ENCODE measurements at regions not wholly inside any gene's neighbourhood (a gene's known extent, or its start where the extent isn't known, plus 50 kb on each side); places are given as distances from the start of the nearest gene placed in this dataset.

DNA sequence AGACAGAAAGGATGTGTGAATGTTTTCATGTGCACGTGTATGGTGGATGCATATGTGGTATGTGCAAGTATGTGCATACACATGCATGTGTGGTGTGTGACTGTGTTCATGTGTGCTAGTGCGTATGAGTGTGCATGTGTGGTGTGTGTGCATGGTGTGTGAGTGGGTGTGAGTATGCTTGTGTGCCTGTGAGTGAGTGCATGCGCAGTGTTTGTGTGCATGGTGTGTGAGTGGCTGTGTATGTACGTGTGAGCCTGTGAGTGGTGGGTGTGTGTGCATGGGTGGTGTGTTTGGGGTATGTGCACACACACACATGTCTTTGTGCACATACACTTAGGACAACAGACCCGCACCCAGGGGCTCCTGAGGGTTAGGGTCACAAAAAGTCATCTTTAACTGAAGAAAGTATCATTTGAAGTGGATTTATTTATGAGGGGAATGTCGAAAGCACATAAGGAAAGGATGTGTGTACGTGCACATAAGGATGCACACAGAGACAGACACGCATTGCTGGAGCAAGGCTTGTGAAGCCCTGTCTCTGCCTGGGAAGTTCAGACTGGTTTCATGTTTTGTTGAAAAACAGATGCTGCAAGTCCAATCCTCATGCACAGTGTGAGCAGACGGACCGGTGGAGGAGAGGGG lies 237.0 kb downstream of the SYK start:
- H3K27ac ChIP-seq (ENCODE audit: low read depth, low read length): peak overlapping the region; percentile 82
- peaks cover 3% of the 10 kb centered on the region; the same call in 1 of the 2 replicates for H3K9me3 ChIP-seq (ENCODE audit: control insufficient read depth, insufficient read depth, low read length)
- ChIA-PET CTCF (no interaction called here), POLR2A (interaction anchor here (0.7 to 2.0 kb wide), 3 partner anchors 93 to 386 kb away, joined by 3 to 6 read pairs (median 3); partner anchors contain the start of gene NFIL3)
- TF ChIP-seq, protein P1, sequence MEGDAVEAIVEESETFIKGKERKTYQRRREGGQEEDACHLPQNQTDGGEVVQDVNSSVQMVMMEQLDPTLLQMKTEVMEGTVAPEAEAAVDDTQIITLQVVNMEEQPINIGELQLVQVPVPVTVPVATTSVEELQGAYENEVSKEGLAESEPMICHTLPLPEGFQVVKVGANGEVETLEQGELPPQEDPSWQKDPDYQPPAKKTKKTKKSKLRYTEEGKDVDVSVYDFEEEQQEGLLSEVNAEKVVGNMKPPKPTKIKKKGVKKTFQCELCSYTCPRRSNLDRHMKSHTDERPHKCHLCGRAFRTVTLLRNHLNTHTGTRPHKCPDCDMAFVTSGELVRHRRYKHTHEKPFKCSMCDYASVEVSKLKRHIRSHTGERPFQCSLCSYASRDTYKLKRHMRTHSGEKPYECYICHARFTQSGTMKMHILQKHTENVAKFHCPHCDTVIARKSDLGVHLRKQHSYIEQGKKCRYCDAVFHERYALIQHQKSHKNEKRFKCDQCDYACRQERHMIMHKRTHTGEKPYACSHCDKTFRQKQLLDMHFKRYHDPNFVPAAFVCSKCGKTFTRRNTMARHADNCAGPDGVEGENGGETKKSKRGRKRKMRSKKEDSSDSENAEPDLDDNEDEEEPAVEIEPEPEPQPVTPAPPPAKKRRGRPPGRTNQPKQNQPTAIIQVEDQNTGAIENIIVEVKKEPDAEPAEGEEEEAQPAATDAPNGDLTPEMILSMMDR (IDR thresholded peaks at IDR 0.05; ENCODE audit: low read depth, low read length): no peak
- no peak overlapping the region for H3K4me3 ChIP-seq (ENCODE audit: low read depth, low read length)
- no peaks in the 10 kb centered on the region for H3K27me3 ChIP-seq (ENCODE audit: control insufficient read depth, insufficient read depth, low read length)
- DNase-seq (ENCODE audit: low read depth, low spot score): no peak

DNA sequence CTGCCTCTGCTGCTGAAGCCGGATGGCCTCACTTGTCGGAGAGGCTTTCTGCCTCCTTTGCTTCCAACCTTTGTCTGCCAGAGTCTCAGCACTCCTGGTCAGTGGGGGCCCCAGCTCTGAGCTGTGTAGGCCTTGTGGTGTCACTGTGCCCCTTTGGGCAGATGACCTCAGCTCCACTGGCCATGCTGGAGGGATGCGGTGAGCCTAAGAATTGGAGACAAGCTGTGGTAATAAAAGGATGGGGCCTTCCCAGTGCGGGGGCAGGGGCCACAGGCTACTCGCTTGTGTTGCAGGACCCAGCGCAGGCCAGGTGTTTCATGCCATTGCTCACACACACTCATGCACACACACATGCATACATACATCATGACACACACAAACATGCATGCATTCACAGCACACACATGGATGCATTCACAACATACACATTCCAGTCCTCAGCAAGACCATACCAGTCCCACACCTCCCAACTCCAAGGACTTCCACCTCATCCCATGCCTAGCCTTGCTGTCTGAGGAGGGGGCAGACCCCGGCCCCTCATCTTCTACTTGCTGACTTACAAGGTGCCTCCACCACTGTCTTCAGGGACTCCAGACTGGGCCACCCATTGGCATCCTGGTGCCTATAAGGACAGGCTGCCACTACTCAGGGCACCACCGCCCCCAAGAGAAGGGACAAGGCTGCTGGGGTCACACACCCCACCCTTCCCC lies 237.7 kb downstream of the SYK start:
- POLR2A ChIA-PET: no interaction called here
- Histone ChIP-seq H3K27ac (ENCODE audit: low read depth, low read length) (no peak overlapping the region), H3K9me3 (ENCODE audit: control insufficient read depth, insufficient read depth, low read length) (peaks cover 3% of the 10 kb centered on the region; the same call in 1 of the 2 replicates), H3K4me3 (ENCODE audit: low read depth, low read length) (no peak overlapping the region), H3K27me3 (ENCODE audit: control insufficient read depth, insufficient read depth, low read length) (no peaks in the 10 kb centered on the region)
- no peak for DNase-seq (ENCODE audit: low read depth, low spot score)
- CTCF ChIA-PET: no interaction called here
- TF ChIP-seq, protein P1 (IDR thresholded peaks at IDR 0.05; ENCODE audit: low read depth, low read length): no peak

DNA sequence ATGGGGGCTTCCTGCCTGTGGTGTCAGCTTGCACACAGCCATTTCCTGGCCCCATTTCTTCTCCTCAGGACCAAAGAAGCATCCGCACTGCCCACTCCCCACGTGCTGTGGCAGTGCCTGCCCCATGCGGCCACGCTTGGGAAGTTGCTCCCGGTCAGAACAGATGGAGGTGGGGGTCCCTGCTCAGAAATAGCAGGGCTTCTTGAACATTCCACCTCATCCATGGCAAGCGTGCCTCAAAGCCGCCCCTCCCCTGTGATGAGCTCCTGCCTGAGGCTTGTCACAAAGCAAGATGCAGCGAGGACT lies 238.2 kb downstream of the SYK start:
- Histone ChIP-seq H3K4me3 (ENCODE audit: low read depth, low read length) (no peak overlapping the region), H3K27me3 (ENCODE audit: control insufficient read depth, insufficient read depth, low read length) (no peaks in the 10 kb centered on the region), H3K27ac (ENCODE audit: low read depth, low read length) (no peak overlapping the region), H3K9me3 (ENCODE audit: control insufficient read depth, insufficient read depth, low read length) (peaks cover 3% of the 10 kb centered on the region; the same call in 1 of the 2 replicates)
- POLR2A ChIA-PET: no interaction called here
- TF ChIP-seq, protein P1 (IDR thresholded peaks at IDR 0.05; ENCODE audit: low read depth, low read length): no peak
- DNase-seq (ENCODE audit: low read depth, low spot score): no peak
- CTCF ChIA-PET: no interaction called here

DNA sequence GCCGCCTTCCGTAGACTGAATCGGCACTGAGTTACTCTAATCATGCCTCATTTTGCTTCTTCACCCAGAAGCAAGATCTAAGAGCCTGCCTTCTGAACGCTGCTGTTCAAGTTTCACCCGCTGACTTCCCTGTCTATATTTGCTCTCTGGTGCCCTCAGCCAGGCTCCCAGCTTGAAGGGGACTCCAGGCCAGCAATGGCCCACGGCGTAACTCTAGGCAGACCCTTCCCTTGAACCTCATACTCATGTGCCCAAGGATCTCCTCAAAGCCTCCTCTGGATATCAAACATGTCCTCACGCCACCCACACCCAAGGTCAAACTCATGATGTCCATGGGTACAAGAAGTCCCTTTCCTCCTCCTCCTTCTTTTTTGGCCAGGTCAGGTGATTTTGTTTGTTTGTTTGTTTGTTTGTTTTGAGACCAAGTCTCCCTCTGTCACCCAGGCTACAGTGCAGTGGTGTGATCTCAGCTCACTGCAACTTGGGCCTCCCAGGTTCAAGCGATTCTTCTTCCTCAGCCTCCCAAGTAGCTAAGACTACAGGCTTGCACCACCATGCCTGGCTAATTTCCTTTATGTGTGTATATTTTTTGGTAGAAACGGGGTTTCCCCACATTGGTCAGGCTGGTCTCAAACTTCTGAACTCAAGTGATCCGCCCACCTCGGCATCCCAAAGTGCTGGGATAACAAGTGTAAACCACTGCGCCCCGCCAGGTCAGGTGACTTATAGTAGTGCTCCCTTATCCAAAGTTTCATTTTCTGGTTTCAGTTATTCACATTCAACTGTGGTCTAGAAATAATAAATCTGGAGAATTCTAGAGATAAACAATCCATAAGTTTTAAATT lies 239.0 kb downstream of the SYK start:
- Histone ChIP-seq H3K27ac (ENCODE audit: low read depth, low read length) (no peak overlapping the region), H3K4me3 (ENCODE audit: low read depth, low read length) (no peak overlapping the region), H3K27me3 (ENCODE audit: control insufficient read depth, insufficient read depth, low read length) (no peaks in the 10 kb centered on the region), H3K9me3 (ENCODE audit: control insufficient read depth, insufficient read depth, low read length) (peaks cover 3% of the 10 kb centered on the region; the same call in 1 of the 2 replicates)
- ChIA-PET CTCF (no interaction called here), POLR2A (no interaction called here)
- TF ChIP-seq, protein P1 (IDR thresholded peaks at IDR 0.05; ENCODE audit: low read depth, low read length): no peak
- DNase-seq (ENCODE audit: low read depth, low spot score): no peak

DNA sequence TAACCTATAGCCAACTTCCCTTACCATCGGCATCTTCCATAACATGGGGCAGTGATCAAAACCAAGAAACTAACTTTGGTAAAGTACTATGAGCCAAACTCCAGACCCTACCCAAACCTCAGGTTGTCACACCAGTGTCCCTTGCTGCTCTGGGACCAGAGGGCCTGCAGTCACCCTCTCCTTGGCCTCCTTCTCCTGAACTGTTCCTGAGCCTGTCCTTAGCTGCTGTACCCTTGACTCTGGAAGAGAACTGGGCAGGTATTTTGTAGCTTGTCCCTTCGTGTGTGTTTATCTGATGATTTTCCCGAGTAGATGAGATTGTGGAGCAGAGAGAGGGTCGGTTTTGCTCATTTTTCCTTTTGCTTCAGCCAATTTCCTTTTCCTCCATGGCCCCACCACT lies 240.4 kb downstream of the SYK start:
- TF ChIP-seq, protein P1 (IDR thresholded peaks at IDR 0.05; ENCODE audit: low read depth, low read length): no peak
- Histone ChIP-seq H3K9me3 (ENCODE audit: control insufficient read depth, insufficient read depth, low read length) (peaks cover 3% of the 10 kb centered on the region; the same call in 1 of the 2 replicates), H3K27ac (ENCODE audit: low read depth, low read length) (no peak overlapping the region), H3K27me3 (ENCODE audit: control insufficient read depth, insufficient read depth, low read length) (no peaks in the 10 kb centered on the region), H3K4me3 (ENCODE audit: low read depth, low read length) (no peak overlapping the region)
- POLR2A ChIA-PET: no interaction called here
- CTCF ChIA-PET: no interaction called here
- no peak for DNase-seq (ENCODE audit: low read depth, low spot score)

Measured in AG04450 (cell line).